GM12875 (cell line): ENCODE measurements at regions not wholly inside any gene's neighbourhood (a gene's known extent, or its start where the extent isn't known, plus 50 kb on each side); places are given as distances from the start of the nearest gene placed in this dataset.

Source experiments
- H3K4me3 ChIP-seq: one replicate; pipeline ENCODE4 v1.5.1; 2011; ENCODE audit warnings: low read depth, low read length, control low read depth
- CTCF ChIP-seq: IDR thresholded peaks from 2 replicates; pipeline ENCODE4 v1.5.1; 2011; ENCODE audit warnings: low read depth, mild to moderate bottlenecking, control low read depth, inconsistent platforms, low read length, moderate library complexity, borderline replicate concordance; ENCODE audit not compliant: insufficient read depth

- H3K4me3 ChIP-seq, result no peak overlapping the region
- no peak for TF ChIP-seq CTCF
Measured at GRCh38 chr12:92604786-92605185, 98.0 kb upstream of the PLEKHG7 start.

- H3K4me3 ChIP-seq, result no peak overlapping the region
- no peak for TF ChIP-seq CTCF
Measured at GRCh38 chr12:92603741-92604432, 98.9 kb upstream of the PLEKHG7 start.

GRCh38 chr12:92602930-92603623, 99.7 kb upstream of the PLEKHG7 start:
- TF ChIP-seq CTCF, result no peak
- no peak overlapping the region for H3K4me3 ChIP-seq

GRCh38 chr12:92602476-92602875, 100.3 kb upstream of the PLEKHG7 start:
- H3K4me3 ChIP-seq, result no peak overlapping the region
- TF ChIP-seq CTCF, result no peak

GRCh38 chr12:92601680-92602079, 101.1 kb upstream of the PLEKHG7 start:
- no peak overlapping the region for H3K4me3 ChIP-seq
- no peak for TF ChIP-seq CTCF

- TF ChIP-seq CTCF, result no peak
- no peak overlapping the region for H3K4me3 ChIP-seq
Measured at GRCh38 chr12:92601176-92601575, 101.6 kb upstream of the PLEKHG7 start.

- H3K4me3 ChIP-seq, result no peak overlapping the region
- no peak for TF ChIP-seq CTCF
Measured at GRCh38 chr12:92600052-92600451, 102.7 kb upstream of the PLEKHG7 start.
